ENCODE measurements at regions not wholly inside any gene's neighbourhood (a gene's known extent, or its start where the extent isn't known, plus 50 kb on each side); places are given as distances from the start of the nearest gene placed in this dataset.
"Not testable (repeated sequence)": the region's sequence is repeated elsewhere in the genome, so short reads cannot be mapped to it uniquely, and the experiment has no call there.

DNA sequence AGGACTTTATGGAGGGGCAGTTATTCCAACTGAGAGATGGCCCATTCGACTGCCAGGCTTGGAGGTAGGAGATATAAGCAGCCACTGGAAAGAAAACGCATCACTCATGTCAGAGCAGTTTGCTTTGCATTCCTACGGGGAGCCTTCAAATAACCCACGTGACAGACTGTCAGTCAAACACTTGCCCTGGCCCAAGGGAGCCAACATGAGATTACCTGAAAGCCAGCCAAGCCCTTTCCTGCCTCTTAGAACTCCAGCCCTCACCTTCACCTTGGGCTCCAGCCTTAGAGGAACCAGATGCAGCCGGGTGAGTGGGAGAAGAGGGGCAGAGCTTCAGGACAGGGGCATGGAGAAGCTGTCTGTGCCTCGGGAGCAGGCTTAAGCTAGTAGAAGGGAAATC, 95.3 kb upstream of the CXCL13 start:
- DNase-seq, result no peak

DNA sequence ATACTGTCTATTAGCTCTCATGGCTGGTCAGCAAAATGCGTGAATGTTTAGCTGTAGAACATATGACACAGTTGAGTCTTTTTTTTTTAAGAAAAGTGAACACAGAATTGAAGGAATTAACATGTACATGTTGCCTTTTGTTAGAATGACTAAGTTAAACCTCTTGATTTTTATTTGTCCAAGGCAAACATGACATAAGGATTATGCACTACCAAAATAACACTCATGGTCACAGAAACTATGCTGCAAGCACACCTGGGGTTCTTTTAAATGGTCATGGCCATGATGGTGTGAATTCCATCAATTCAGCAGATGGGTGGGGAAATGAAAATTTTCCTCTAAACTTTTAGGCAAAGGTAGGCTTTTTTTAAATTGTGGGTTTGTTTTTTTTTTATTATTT, 80.1 kb upstream of the CXCL13 start:
- DNase-seq, result no peak

DNA sequence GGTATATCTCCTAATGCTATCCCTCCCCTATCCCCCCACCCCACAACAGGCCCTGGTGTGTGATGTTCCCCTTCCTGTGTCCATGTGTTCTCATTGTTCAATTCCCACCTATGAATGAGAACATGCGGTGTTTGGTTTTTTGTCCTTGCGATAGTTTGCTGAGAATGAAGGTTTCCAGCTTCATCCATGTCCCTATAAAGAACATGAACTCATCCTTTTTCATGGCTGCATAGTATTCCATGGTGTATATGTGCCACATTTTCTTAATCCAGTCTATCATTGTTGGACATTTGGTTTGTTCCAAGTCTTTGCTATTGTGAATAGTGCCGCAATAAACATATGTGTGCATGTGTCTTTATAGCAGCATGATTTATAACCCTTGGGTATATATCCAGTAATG, 77.7 kb upstream of the CXCL13 start:
- not testable (repeated sequence) for DNase-seq

DNA sequence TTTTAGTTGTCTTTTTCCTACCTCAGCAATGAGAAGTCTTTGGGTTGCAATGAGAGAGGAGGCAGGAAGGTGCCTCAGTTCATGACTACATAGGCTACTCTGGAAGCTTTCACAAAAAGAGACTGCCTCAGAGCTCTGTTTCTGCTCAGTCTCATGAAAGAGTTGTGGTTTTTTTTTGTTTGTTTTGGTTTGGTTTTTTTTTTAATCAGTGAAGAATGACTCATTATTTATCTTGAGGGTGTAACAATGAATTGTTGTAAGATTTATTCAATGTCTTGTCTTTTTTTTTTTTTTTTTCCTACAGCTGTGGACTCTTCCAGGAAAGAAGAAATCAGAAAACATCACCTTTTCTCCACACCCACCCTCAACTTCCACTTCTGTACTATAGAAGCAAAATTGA, 67.5 kb upstream of the CXCL13 start:
- DNase-seq, result no peak

DNA sequence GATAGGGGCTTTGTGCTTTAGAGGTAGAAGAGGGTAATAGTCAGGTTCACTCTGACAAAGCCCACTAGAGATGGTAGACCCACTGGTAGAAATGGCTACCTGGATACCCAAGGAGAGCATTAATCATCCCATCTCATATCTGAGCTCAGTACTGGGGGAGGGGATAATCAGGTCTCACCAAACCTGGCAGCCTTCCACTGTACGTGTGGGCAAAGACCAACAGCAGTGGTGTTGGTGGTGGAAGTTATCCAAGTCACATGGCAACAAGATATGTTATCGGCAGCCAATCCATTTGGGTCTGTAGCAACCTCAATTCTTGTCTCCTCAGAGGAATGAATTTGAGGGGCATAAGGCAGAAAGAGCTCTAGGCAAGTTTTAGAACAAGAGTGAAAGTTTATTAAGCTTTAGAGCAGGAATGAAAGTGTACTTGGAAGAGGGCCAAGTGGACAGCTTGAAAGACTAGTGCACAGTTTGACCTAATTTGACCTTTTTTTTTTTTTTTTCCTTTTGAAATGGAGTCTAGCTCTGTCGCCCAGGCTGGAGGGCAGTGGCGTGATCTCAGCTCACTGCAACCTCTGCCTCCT, 67.0 kb upstream of the CXCL13 start:
- peak; percentile 8 for DNase-seq
